ENCODE measurements at regions not wholly inside any gene's neighbourhood (a gene's known extent, or its start where the extent isn't known, plus 50 kb on each side); places are given as distances from the start of the nearest gene placed in this dataset.

DNA sequence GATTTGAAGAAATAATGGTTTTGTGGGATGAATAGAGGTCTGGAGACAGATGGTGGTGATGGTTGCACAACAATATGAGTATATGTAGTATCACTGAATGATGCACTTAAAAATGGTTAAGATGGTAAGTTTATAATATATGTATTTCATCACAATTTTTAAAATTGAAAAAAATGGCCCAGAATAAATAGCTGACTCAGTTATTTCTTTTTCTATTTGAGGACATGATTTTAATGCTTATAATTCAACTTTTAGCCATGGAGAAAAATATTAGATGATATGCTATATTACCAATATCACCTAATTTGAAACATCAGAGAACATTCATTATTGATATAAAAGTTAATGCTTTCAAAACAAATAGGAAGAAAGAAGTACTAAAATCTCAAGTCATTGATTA lies 339.8 kb upstream of the LINC00305 start:
- no peak for TF ChIP-seq POLR2A (IDR thresholded peaks at IDR 0.05)
- TF ChIP-seq CTCF (IDR thresholded peaks at IDR 0.05): no peak
